KMS-11 (cell line): ENCODE measurements at regions not wholly inside any gene's neighbourhood (a gene's known extent, or its start where the extent isn't known, plus 50 kb on each side); places are given as distances from the start of the nearest gene placed in this dataset.

Experiments
- H2AFZ ChIP-seq: fragments of 200-600 bp; sonication (generic); 2 replicates; pipeline ENCODE4 v1.6.1; 2016; ENCODE audit warnings: antibody characterized with exemption, mixed run types, low read depth
- H3K27ac ChIP-seq: fragments of 200-600 bp; sonication (generic); 2 replicates; pipeline ENCODE4 v1.6.1; 2016; ENCODE audit warnings: mild to moderate bottlenecking, mixed run types
- H3K27me3 ChIP-seq: fragments of 200-600 bp; sonication (generic); 2 replicates; pipeline ENCODE4 v1.6.1; 2017; ENCODE audit warnings: mild to moderate bottlenecking, low read depth, mixed run types, moderate library complexity; ENCODE audit not compliant: insufficient read depth
- H3K36me3 ChIP-seq: fragments of 200-600 bp; sonication (generic); 2 replicates; pipeline ENCODE4 v1.6.1; 2017; ENCODE audit warnings: mild to moderate bottlenecking, mixed run types; ENCODE audit not compliant: insufficient read depth
- H3K4me1 ChIP-seq: fragments of 200-600 bp; sonication (generic); 2 replicates; pipeline ENCODE4 v1.6.1; 2016; ENCODE audit warnings: mild to moderate bottlenecking, low read depth, mixed run types; ENCODE audit not compliant: poor library complexity, severe bottlenecking
- H3K4me2 ChIP-seq: fragments of 200-600 bp; sonication (generic); 2 replicates; pipeline ENCODE4 v1.7.0; 2016; ENCODE audit warnings: mild to moderate bottlenecking, mixed run types
- H3K4me3 ChIP-seq: fragments of 200-600 bp; sonication (generic); IDR thresholded peaks from 2 replicates; pipeline ENCODE4 v1.6.1; 2017; ENCODE audit warnings: low read depth, low read length, mixed read lengths; ENCODE audit not compliant: insufficient read depth
- H3K79me2 ChIP-seq: fragments of 200-600 bp; sonication (generic); 2 replicates; pipeline ENCODE4 v1.6.1; 2016; ENCODE audit warnings: low read depth, mixed run types; ENCODE audit not compliant: insufficient read depth
- H3K9ac ChIP-seq: fragments of 200-600 bp; sonication (generic); 2 replicates; pipeline ENCODE4 v1.6.1; 2016; ENCODE audit warnings: mild to moderate bottlenecking, mixed run types
- H4K20me1 ChIP-seq: fragments of 200-600 bp; sonication (generic); 2 replicates; pipeline ENCODE4 v1.6.1; 2016; ENCODE audit warnings: mild to moderate bottlenecking, mixed run types; ENCODE audit not compliant: insufficient read depth
- CTCF ChIP-seq: fragments of 200-600 bp; sonication (generic); conservative IDR thresholded peaks from 2 replicates; pipeline ENCODE4 v1.6.1; 2017; ENCODE audit warnings: low read depth, mild to moderate bottlenecking, antibody characterized with exemption, low read length, moderate library complexity, mixed read lengths

GRCh38 chr15:93816815-93817214, 414.5 kb upstream of the MCTP2 start:
- no peaks in the 10 kb centered on the region for H3K4me1 ChIP-seq
- H3K27ac ChIP-seq, result no peak overlapping the region
- no peak overlapping the region for H3K4me2 ChIP-seq
- H3K27me3 ChIP-seq, result no peaks in the 10 kb centered on the region
- H3K4me3 ChIP-seq, result no peak overlapping the region
- no peaks in the 10 kb centered on the region for H4K20me1 ChIP-seq
- H3K79me2 ChIP-seq, result no peaks in the 10 kb centered on the region
- no peak overlapping the region for H2AFZ ChIP-seq
- no peaks in the 10 kb centered on the region for H3K36me3 ChIP-seq
- TF ChIP-seq CTCF, result no peak
- no peak overlapping the region for H3K9ac ChIP-seq

- no peak overlapping the region for H2AFZ ChIP-seq
- H3K4me3 ChIP-seq, result no peak overlapping the region
- no peaks in the 10 kb centered on the region for H4K20me1 ChIP-seq
- no peak overlapping the region for H3K9ac ChIP-seq
- TF ChIP-seq CTCF, result no peak
- no peak overlapping the region for H3K27ac ChIP-seq
- no peaks in the 10 kb centered on the region for H3K4me1 ChIP-seq
- H3K79me2 ChIP-seq, result no peaks in the 10 kb centered on the region
- no peaks in the 10 kb centered on the region for H3K27me3 ChIP-seq
- no peaks in the 10 kb centered on the region for H3K36me3 ChIP-seq
- H3K4me2 ChIP-seq, result no peak overlapping the region
Measured at GRCh38 chr15:93811305-93811704, 420.1 kb upstream of the MCTP2 start.

GRCh38 chr15:93809516-93809915, 421.8 kb upstream of the MCTP2 start:
- Histone ChIP-seq H3K4me3 (no peak overlapping the region), H3K79me2 (no peaks in the 10 kb centered on the region), H3K27me3 (no peaks in the 10 kb centered on the region), H3K4me2 (no peak overlapping the region), H3K27ac (no peak overlapping the region), H4K20me1 (no peaks in the 10 kb centered on the region), H3K36me3 (no peaks in the 10 kb centered on the region), H2AFZ (no peak overlapping the region), H3K9ac (no peak overlapping the region), H3K4me1 (no peaks in the 10 kb centered on the region)
- no peak for TF ChIP-seq CTCF

GRCh38 chr15:93803421-93804152, 427.8 kb upstream of the MCTP2 start:
- Histone ChIP-seq H3K79me2 (no peaks in the 10 kb centered on the region), H3K27ac (no peak overlapping the region), H3K9ac (no peak overlapping the region), H4K20me1 (no peaks in the 10 kb centered on the region), H3K4me1 (no peaks in the 10 kb centered on the region), H2AFZ (no peak overlapping the region), H3K4me2 (no peak overlapping the region), H3K36me3 (no peaks in the 10 kb centered on the region), H3K27me3 (no peaks in the 10 kb centered on the region), H3K4me3 (no peak overlapping the region)
- TF ChIP-seq CTCF, result no peak
